Hindlimb muscle (tissue), 1 donor: ENCODE measurements at regions not wholly inside any gene's neighbourhood (a gene's known extent, or its start where the extent isn't known, plus 50 kb on each side); places are given as distances from the start of the nearest gene placed in this dataset.
"Not testable (repeated sequence)": the region's sequence is repeated elsewhere in the genome, so short reads cannot be mapped to it uniquely, and the experiment has no call there.

Experiments used
- DNase-seq: peaks from one replicate; pipeline ENCODE4 v3.0.0-alpha.2; 2013

- DNase-seq, result no peak
Measured at GRCh38 chr4:125262502-125262901, 52.3 kb upstream of the FAT4 start.

GRCh38 chr4:125262079-125262478 is 52.7 kb upstream of the FAT4 start:
- no peak for DNase-seq

- DNase-seq, result no peak
Measured at GRCh38 chr4:125254106-125254505, 60.6 kb upstream of the FAT4 start.

- DNase-seq, result peak; percentile 33
Measured at GRCh38 chr4:125244848-125245450, 69.8 kb upstream of the FAT4 start.

- DNase-seq, result no peak
Measured at GRCh38 chr4:125243789-125244397, 70.9 kb upstream of the FAT4 start.

GRCh38 chr4:125235971-125236370 is 78.8 kb upstream of the FAT4 start:
- no peak for DNase-seq

- no peak for DNase-seq
Measured at GRCh38 chr4:125231661-125232060, 83.1 kb upstream of the FAT4 start.

- DNase-seq, result no peak
Measured at GRCh38 chr4:125229596-125230058, 85.1 kb upstream of the FAT4 start.

GRCh38 chr4:125225806-125226205 is 88.9 kb upstream of the FAT4 start:
- no peak for DNase-seq

- no peak for DNase-seq
Measured at GRCh38 chr4:125200556-125200955, 114.2 kb upstream of the FAT4 start.

- DNase-seq, result no peak
Measured at GRCh38 chr4:125198916-125199315, 115.8 kb upstream of the FAT4 start.

GRCh38 chr4:125191874-125192459 is 122.8 kb upstream of the FAT4 start:
- DNase-seq, result not testable (repeated sequence)

GRCh38 chr4:125191232-125191631 is 123.5 kb upstream of the FAT4 start:
- DNase-seq, result peak; percentile 2

GRCh38 chr4:125187226-125188176 is 127.3 kb upstream of the FAT4 start:
- peak; percentile 38 for DNase-seq

- no peak for DNase-seq
Measured at GRCh38 chr4:125184116-125184515, 130.6 kb upstream of the FAT4 start.

GRCh38 chr4:125181804-125182203 is 133.0 kb upstream of the FAT4 start:
- DNase-seq, result no peak

- DNase-seq, result no peak
Measured at GRCh38 chr4:125179727-125180126, 135.0 kb upstream of the FAT4 start.

GRCh38 chr4:125169192-125169591 is 145.6 kb upstream of the FAT4 start:
- no peak for DNase-seq

- DNase-seq, result no peak
Measured at GRCh38 chr4:125168531-125168930, 146.2 kb upstream of the FAT4 start.

GRCh38 chr4:125166012-125166411 is 148.7 kb upstream of the FAT4 start:
- DNase-seq, result not testable (repeated sequence)

GRCh38 chr4:125159001-125159400 is 155.8 kb upstream of the FAT4 start:
- DNase-seq, result no peak

GRCh38 chr4:125155251-125155650 is 159.5 kb upstream of the FAT4 start:
- no peak for DNase-seq

- no peak for DNase-seq
Measured at GRCh38 chr4:125140966-125141495, 173.7 kb upstream of the FAT4 start.
